Kidney (tissue), 13 donors: ENCODE measurements at regions not wholly inside any gene's neighbourhood (a gene's known extent, or its start where the extent isn't known, plus 50 kb on each side); places are given as distances from the start of the nearest gene placed in this dataset.

Experiments used
- DNase-seq, 5 donors: peaks; one replicate each; pipeline ENCODE4 v3.0.0-alpha.2; 2013 to 2020
- FAIRE-seq: peaks from 2 replicates; lab custom pipeline; 2012; peaks lifted over from hg19 to GRCh38; lab: Jason Lieb, UNC
- H3K27ac ChIP-seq, 2 donors: one replicate each; pipeline ENCODE4 v1.7.0; 2013; ENCODE audit warnings: low read depth in 2 of 2, low read length in 2 of 2, inconsistent platforms in 1 of 2
- H3K27me3 ChIP-seq: one replicate; pipeline ENCODE4 v1.7.1; 2013; ENCODE audit warnings: low read length, inconsistent platforms; ENCODE audit not compliant: control insufficient read depth, insufficient read depth
- H3K36me3 ChIP-seq, 3 donors: one replicate each; pipeline versions ENCODE4 v1.7.0 to v1.7.1; 2013; ENCODE audit warnings: low read length in 3 of 3, control low read depth in 1 of 3, inconsistent platforms in 1 of 3; ENCODE audit not compliant: insufficient read depth in 3 of 3, control insufficient read depth in 2 of 3
- H3K4me1 ChIP-seq, 3 donors: one replicate each; pipeline versions ENCODE4 v1.7.0 to v1.7.1; 2013; ENCODE audit warnings: low read length in 3 of 3, inconsistent platforms in 1 of 3, low read depth in 1 of 3; ENCODE audit not compliant: control insufficient read depth in 2 of 3, insufficient read depth in 2 of 3
- H3K4me3 ChIP-seq, 3 donors: one replicate each; pipeline versions ENCODE4 v1.7.0 to v1.8.1; 2013; ENCODE audit warnings: low read length in 3 of 3, control low read depth in 1 of 3, inconsistent platforms in 1 of 3
- H3K9ac ChIP-seq, 3 donors: one replicate each; pipeline versions ENCODE4 v1.7.0 to v1.7.1; 2013; ENCODE audit warnings: low read length in 3 of 3, control low read depth in 1 of 3, inconsistent platforms in 1 of 3
- H3K9me3 ChIP-seq, 3 donors: one replicate each; pipeline versions ENCODE4 v1.7.0 to v1.7.1; 2013; ENCODE audit warnings: low read length in 3 of 3, control low read depth in 1 of 3, inconsistent platforms in 1 of 3; ENCODE audit not compliant: control insufficient read depth in 2 of 3, insufficient read depth in 1 of 3
- CTCF ChIP-seq: IDR thresholded peaks from 3 replicates; pipeline ENCODE4 v1.5.1; 2012; ENCODE audit warnings: mild to moderate bottlenecking, moderate library complexity, borderline replicate concordance; ENCODE audit not compliant: insufficient read depth; ENCODE audit errors: extremely low read depth
- intact Hi-C: fragments of 100-400 bp; cut with DNase I; formaldehyde crosslinking; loops from one replicate; pipeline ENCODE4 v1.11.1; 2022
- donor health status: control.
- donor health status: control.
- donor health status: control.
- donor health status: control.
- donor health status: control.
- donor health status: DM: yes; HTN: yes; CAD: no.
- donor health status: Normal renal cell carcinoma (clear cell type).

GRCh38 chr17:72365857-72366414 lies 245.1 kb downstream of the SOX9 start:
- FAIRE-seq, result no peak
- intact Hi-C loops, result no loop called here

GRCh38 chr17:72366626-72367025 lies 245.8 kb downstream of the SOX9 start:
- Histone ChIP-seq H3K9ac (no peak overlapping the region), H3K36me3 (no peaks in the 10 kb centered on the region), H3K9me3 (no peaks in the 10 kb centered on the region), H3K27ac (no peak overlapping the region), H3K4me1 (no peaks in the 10 kb centered on the region), H3K4me3 (no peak overlapping the region), H3K27me3 (no peaks in the 10 kb centered on the region)
- DNase-seq (no peak), FAIRE-seq (no peak)
- intact Hi-C loops, result no loop called here
- no peak for TF ChIP-seq CTCF

More at GRCh38 chr17:72365857-72366414, 245.1 kb downstream of the SOX9 start:
- no peaks in the 10 kb centered on the region for H3K4me1 ChIP-seq
- H3K27me3 ChIP-seq, result no peaks in the 10 kb centered on the region
- no peak for DNase-seq
- H3K36me3 ChIP-seq, result no peaks in the 10 kb centered on the region
- H3K9me3 ChIP-seq, result no peaks in the 10 kb centered on the region
- no peak for TF ChIP-seq CTCF
- no peak overlapping the region for H3K9ac ChIP-seq
- no peak overlapping the region for H3K27ac ChIP-seq
- no peak overlapping the region for H3K4me3 ChIP-seq

GRCh38 chr17:72368191-72368590 lies 247.4 kb downstream of the SOX9 start:
- FAIRE-seq (no peak), DNase-seq (no peak)
- intact Hi-C loops, result no loop called here
- H3K9ac ChIP-seq, result no peak overlapping the region
- no peaks in the 10 kb centered on the region for H3K27me3 ChIP-seq
- H3K27ac ChIP-seq, result no peak overlapping the region
- H3K4me3 ChIP-seq, result no peak overlapping the region
- H3K4me1 ChIP-seq, result no peaks in the 10 kb centered on the region
- H3K36me3 ChIP-seq, result no peaks in the 10 kb centered on the region
- no peak for TF ChIP-seq CTCF
- no peaks in the 10 kb centered on the region for H3K9me3 ChIP-seq

GRCh38 chr17:72369366-72369765 lies 248.5 kb downstream of the SOX9 start:
- Histone ChIP-seq H3K4me1 (peaks cover 0 to 2% (median 0%) of the 10 kb centered on the region in 3 donors), H3K36me3 (no peaks in the 10 kb centered on the region), H3K9ac (no peak overlapping the region), H3K27me3 (no peaks in the 10 kb centered on the region), H3K27ac (no peak overlapping the region), H3K4me3 (no peak overlapping the region), H3K9me3 (no peaks in the 10 kb centered on the region)
- intact Hi-C loops, result no loop called here
- TF ChIP-seq CTCF, result no peak
- FAIRE-seq, result no peak
- no peak for DNase-seq
